Hematopoietic multipotent progenitor cell treated with erythropoietin and hydrocortisone succinate and interleukin-3 and kit ligand, for 6 days (in vitro differentiated cells): ENCODE measurements at regions not wholly inside any gene's neighbourhood (a gene's known extent, or its start where the extent isn't known, plus 50 kb on each side); places are given as distances from the start of the nearest gene placed in this dataset.
"Not testable (repeated sequence)": the region's sequence is repeated elsewhere in the genome, so short reads cannot be mapped to it uniquely, and the experiment has no call there.

ENCODE experiments used
- DNase-seq: peaks from one replicate; pipeline ENCODE4 v3.0.0-alpha.2; 2015

GRCh38 chr6:1197309-1197708 lies 114.6 kb upstream of the FOXQ1 start:
- DNase-seq = no peak

DNA sequence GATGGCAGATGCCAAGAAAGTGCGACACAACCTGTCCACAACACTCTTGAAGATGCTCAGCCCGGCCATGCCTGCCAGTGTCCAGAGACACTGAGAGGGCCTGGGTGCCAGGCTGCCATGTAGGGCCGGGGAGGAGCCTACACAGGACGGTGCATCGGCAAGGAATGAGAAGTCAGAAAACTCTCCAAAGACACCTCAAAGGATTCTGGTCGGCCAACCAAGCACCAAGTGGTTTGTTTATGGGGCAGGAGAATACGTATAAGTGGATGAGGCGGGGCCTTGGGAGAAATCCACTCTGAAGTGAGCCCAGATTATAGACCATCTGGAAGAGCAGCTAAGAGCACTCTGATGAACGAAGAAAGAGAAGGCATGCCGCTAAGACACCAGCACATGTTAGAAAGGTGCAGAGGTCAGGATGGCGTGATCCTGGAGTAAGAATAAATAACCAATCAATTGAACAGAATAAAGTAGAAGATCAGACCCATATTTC lies 120.7 kb upstream of the FOXQ1 start:
- no peak for DNase-seq

GRCh38 chr6:1190366-1190765 lies 121.5 kb upstream of the FOXQ1 start:
- DNase-seq = no peak

- no peak for DNase-seq
Observed at GRCh38 chr6:1188199-1188598, 123.7 kb upstream of the FOXQ1 start.

DNA sequence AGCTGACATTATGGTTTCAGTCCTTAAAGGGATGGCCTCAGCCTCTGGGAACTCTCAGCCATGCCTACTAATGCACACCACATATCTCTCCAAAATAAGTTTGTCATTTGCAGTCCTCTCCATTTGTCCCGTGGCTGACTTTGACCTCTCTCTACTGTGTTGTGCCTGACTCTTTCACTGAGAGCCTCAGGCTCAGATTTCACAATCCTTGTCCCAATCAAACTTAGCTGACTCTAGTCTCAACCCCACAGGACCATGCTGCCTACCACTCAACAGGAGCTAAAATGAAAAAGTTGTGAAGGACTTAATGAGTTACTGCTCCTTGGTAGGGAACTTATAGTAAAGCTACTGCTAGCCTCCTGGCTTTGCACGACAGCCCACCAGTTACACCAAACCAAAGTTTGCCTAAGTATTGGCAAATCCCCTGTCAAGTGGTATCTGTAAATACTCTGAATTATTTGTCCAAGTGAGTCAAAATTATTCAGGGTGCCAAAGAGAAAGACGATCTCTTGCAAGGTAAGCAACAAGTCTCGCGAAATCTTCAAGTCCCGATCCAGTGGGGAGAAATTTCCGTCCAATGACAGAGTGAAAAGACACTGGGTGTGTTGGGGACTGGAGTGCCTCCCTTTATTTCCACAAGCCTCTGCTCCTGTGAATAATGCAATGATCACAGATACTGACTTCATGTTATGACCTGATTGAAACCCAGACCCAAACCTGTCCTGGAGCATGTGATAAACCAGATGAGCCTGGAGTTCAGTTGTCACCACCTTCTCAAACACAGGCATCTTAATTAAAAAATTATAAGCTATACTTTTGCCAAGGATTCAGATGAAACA lies 124.4 kb upstream of the FOXQ1 start:
- no peak for DNase-seq

GRCh38 chr6:1184318-1184717 lies 127.6 kb upstream of the FOXQ1 start:
- DNase-seq = no peak

DNA sequence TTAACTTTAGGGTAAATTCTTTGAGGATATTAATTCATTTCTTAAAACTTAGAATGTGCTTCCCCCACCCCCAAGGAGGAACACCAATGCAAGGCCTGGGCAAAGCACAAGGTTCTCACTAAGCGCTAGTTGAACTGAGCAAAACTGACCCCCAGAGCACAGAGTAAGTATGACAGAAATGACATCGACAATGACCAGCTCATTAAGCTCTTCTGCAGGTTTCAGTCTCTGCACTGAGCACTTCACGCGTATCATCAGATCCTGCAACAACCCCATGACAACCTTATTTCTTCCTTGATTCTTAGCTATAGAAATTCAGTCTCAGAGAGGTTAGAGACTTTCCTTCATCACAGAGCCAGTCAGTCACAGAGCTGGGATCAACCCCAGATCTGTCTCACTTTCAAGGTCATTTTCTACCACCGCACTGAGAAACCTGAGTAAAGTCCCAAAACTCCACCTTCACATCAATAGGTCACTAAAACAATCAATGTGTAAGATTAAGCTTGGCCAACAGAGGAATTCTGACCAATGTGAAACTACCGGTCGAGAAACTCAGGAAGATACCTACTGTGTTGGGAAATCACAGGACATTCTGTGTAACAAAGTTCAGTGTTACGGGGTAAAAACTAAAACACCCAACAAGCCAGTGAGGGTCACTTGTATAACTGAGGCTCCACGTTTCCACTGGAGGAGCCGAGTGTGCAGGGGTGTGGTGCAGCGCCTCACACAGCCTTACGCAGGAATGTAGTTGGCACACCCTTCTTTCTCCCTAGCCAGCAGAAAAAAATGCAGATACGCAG lies 129.0 kb upstream of the FOXQ1 start:
- DNase-seq = no peak

DNA sequence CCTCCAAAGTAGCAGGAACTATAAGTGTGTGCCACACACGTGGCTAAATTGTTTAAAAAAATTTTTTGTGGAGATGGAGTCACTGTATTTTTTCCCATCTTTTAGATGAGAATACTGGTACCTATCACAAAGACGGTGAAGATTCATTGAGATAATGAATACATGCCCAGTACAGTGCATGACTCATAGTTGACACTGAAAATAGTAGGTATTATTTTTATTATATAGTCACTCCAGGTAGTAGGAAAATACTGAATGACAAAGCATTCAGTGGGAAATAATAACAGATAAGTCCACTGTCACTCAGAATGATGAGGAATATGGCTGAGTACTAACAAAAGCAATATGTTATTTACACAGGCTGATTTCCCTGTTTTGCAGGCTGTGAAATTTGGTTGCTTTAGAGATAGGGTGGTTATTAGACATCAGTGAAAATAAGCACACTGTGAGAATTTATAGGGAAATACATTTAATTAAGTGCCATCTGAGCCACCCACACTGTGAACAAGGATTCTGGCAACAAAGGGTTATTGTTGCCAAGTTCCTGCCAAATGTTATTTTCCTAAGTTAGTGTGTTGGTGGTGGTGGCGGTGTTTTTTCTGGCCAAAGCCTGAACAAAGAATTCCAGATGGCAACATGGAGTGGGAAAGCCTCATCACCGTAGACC lies 129.8 kb upstream of the FOXQ1 start:
- no peak for DNase-seq

GRCh38 chr6:1179571-1180459 lies 132.1 kb upstream of the FOXQ1 start:
- no peak for DNase-seq

- DNase-seq = no peak
Observed at GRCh38 chr6:1178590-1178989, 133.3 kb upstream of the FOXQ1 start.

GRCh38 chr6:1176567-1176966 lies 135.3 kb upstream of the FOXQ1 start:
- DNase-seq = no peak

DNA sequence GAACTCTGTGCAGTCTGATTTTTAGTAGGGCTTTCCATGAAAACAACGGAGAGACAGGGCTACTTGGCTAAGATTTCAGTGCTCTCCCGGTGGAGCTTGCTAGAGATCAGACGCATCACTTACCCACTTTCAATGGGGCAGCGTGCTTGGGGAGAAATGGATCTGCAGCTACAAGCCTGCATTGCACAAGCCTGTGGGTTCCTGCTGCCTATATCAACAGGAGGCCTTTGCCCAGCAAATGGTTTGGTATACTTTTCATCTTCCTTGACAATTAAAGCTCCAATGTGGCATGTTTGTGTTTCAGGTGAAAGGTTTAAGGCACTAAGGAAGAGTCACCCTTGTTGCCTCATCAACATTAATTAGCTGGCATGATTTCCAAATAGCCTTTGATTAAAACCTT lies 136.0 kb upstream of the FOXQ1 start:
- no peak for DNase-seq

GRCh38 chr6:1170794-1171193 lies 141.1 kb upstream of the FOXQ1 start:
- no peak for DNase-seq

- DNase-seq = no peak
Observed at GRCh38 chr6:1164600-1164999, 147.3 kb upstream of the FOXQ1 start.

GRCh38 chr6:1163501-1163900 lies 148.4 kb upstream of the FOXQ1 start:
- no peak for DNase-seq

DNA sequence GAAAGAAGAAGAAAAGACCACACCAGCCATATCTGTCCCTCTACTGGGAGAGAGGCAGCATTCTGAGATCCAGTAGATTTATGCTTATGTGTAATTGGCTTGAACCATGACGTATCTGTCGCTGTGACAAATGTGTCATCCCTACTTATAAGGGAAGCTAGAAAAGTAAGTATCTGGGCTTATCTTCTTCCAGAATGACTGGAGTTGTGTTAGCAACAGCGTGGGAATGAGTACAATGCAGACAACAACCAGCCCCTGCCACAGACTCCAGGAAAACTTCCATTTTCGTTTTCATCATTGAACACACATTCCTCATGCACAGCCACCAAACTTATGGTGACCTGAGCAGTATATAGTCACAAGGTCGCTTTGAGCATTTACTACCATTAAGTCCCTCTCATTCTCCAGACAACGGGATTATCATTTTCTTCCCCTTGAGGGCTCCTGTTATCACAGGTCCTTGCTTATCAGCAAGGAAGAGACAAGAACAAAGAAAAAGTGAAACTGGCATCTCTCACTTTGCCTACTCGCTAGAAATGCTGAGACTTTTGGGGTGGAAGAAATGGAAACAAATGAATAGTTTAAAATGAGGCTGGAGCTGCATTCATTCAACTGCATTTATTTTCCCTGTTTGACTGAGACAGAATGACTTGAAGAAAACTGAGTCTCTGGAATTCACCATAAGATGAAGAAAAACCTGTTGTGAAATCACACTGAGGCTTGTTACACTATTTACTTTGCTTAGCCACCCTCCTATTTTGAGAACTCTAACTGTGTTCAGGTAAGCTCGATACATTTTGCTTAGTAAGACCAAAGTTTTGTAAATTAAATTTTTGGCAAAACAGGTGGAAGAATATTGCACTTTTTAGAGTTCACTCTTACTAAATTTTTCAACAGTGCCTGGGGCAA lies 149.3 kb upstream of the FOXQ1 start:
- DNase-seq = no peak

DNA sequence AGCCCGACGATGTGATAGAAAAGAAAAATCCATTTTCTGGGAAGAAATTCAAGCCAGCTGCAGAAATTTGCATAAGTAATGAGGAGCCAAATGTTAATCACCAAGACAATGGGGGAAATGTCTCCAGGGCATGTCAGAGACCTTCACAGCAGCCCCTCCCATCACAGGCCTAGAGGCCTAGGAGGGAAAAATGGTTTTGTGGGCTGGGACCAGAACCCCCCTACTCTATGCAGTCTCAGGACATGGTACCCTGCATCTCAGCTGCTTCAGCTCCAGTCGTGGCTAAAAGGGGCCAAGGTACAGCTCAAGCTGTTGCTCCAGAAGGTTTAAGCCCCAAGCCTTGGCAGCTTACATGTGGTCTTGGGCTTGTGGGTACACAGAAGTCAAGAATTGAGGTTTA lies 155.5 kb upstream of the FOXQ1 start:
- not testable (repeated sequence) for DNase-seq

DNA sequence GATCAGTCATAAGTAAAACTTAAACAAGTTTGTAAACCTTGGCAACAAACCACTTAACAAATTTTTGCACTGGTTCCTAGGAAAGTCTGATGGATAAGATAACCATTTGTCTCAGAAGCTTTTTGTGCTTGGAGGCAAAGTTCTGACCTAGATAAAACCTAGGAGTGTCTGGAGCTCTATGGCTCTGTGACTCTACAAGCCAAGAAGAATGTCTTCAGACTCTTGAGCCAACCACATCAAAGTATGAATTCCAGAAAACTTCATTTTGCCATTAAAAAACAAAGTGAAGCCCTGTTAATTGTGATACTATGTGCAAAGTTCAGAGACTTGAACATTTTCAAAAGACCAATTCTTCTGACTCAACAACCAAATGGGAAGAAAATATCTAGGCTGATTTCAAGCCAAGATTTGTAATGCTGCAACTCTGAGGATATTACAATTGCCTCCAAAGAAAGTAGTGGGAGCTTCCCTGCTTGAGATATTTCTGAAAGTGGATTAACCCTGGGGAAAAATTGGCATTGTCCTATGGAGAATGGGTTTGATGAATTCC lies 158.1 kb upstream of the FOXQ1 start:
- DNase-seq = no peak

- DNase-seq = no peak
Observed at GRCh38 chr6:1146500-1146899, 165.4 kb upstream of the FOXQ1 start.

GRCh38 chr6:1145768-1146218 lies 166.1 kb upstream of the FOXQ1 start:
- no peak for DNase-seq
